ENCODE measurements at regions not wholly inside any gene's neighbourhood (a gene's known extent, or its start where the extent isn't known, plus 50 kb on each side); places are given as distances from the start of the nearest gene placed in this dataset.
"Not testable (repeated sequence)": the region's sequence is repeated elsewhere in the genome, so short reads cannot be mapped to it uniquely, and the experiment has no call there.

GRCh38 chr2:146547236-146547635 is 1297.6 kb upstream of the ACVR2A start:
- no peak for DNase-seq (ENCODE audit: low read depth in 4 of 4, low spot score in 1 of 4)

- no peak for DNase-seq (ENCODE audit: low read depth in 4 of 4, low spot score in 1 of 4)
Measured at GRCh38 chr2:146544701-146545100, 1300.1 kb upstream of the ACVR2A start.

GRCh38 chr2:146541896-146542295 is 1302.9 kb upstream of the ACVR2A start:
- DNase-seq (ENCODE audit: low read depth in 4 of 4, low spot score in 1 of 4) = no peak

- DNase-seq (ENCODE audit: low read depth in 4 of 4, low spot score in 1 of 4) = no peak
Measured at GRCh38 chr2:146540271-146540932, 1304.4 kb upstream of the ACVR2A start.

GRCh38 chr2:146539739-146540138 is 1305.1 kb upstream of the ACVR2A start:
- DNase-seq (ENCODE audit: low read depth in 4 of 4, low spot score in 1 of 4) = not testable (repeated sequence)

- DNase-seq (ENCODE audit: low read depth in 4 of 4, low spot score in 1 of 4) = no peak
Measured at GRCh38 chr2:146537477-146537876, 1307.4 kb upstream of the ACVR2A start.

- no peak for DNase-seq (ENCODE audit: low read depth in 4 of 4, low spot score in 1 of 4)
Measured at GRCh38 chr2:146532509-146533147, 1312.2 kb upstream of the ACVR2A start.

GRCh38 chr2:146532009-146532408 is 1312.8 kb upstream of the ACVR2A start:
- DNase-seq (ENCODE audit: low read depth in 4 of 4, low spot score in 1 of 4) = no peak

GRCh38 chr2:146530886-146531285 is 1313.9 kb upstream of the ACVR2A start:
- no peak for DNase-seq (ENCODE audit: low read depth in 4 of 4, low spot score in 1 of 4)

GRCh38 chr2:146527166-146527565 is 1317.7 kb upstream of the ACVR2A start:
- DNase-seq (ENCODE audit: low read depth in 4 of 4, low spot score in 1 of 4) = no peak

GRCh38 chr2:146523196-146523595 is 1321.6 kb upstream of the ACVR2A start:
- DNase-seq (ENCODE audit: low read depth in 4 of 4, low spot score in 1 of 4) = no peak

GRCh38 chr2:146506851-146507250 is 1338.0 kb upstream of the ACVR2A start:
- DNase-seq (ENCODE audit: low read depth in 4 of 4, low spot score in 1 of 4) = no peak

GRCh38 chr2:146503366-146503765 is 1341.5 kb upstream of the ACVR2A start:
- no peak for DNase-seq (ENCODE audit: low read depth in 4 of 4, low spot score in 1 of 4)

GRCh38 chr2:146496248-146496647 is 1348.6 kb upstream of the ACVR2A start:
- DNase-seq (ENCODE audit: low read depth in 4 of 4, low spot score in 1 of 4) = no peak

GRCh38 chr2:146489386-146489785 is 1355.4 kb upstream of the ACVR2A start:
- DNase-seq (ENCODE audit: low read depth in 4 of 4, low spot score in 1 of 4) = no peak

- DNase-seq (ENCODE audit: low read depth in 4 of 4, low spot score in 1 of 4) = no peak
Measured at GRCh38 chr2:146481629-146482028, 1363.2 kb upstream of the ACVR2A start.

- no peak for DNase-seq (ENCODE audit: low read depth in 4 of 4, low spot score in 1 of 4)
Measured at GRCh38 chr2:146477383-146477782, 1367.4 kb upstream of the ACVR2A start.

GRCh38 chr2:146468578-146468977 is 1376.3 kb upstream of the ACVR2A start:
- DNase-seq (ENCODE audit: low read depth in 4 of 4, low spot score in 1 of 4) = no peak

GRCh38 chr2:146467425-146467824 is 1377.4 kb upstream of the ACVR2A start:
- DNase-seq (ENCODE audit: low read depth in 4 of 4, low spot score in 1 of 4) = no peak

- DNase-seq (ENCODE audit: low read depth in 4 of 4, low spot score in 1 of 4) = no peak
Measured at GRCh38 chr2:146465460-146465859, 1379.4 kb upstream of the ACVR2A start.

- no peak for DNase-seq (ENCODE audit: low read depth in 4 of 4, low spot score in 1 of 4)
Measured at GRCh38 chr2:146461068-146461467, 1383.8 kb upstream of the ACVR2A start.

GRCh38 chr2:146458585-146458984 is 1386.2 kb upstream of the ACVR2A start:
- no peak for DNase-seq (ENCODE audit: low read depth in 4 of 4, low spot score in 1 of 4)

GRCh38 chr2:146457221-146457620 is 1387.6 kb upstream of the ACVR2A start:
- no peak for DNase-seq (ENCODE audit: low read depth in 4 of 4, low spot score in 1 of 4)

Measured in stimulated activated CD4-positive, alpha-beta T cell treated with anti-CD3 and anti-CD28 coated beads, Interleukin-1b, Interleukin-23, amount 100 ng/mL, for 24 hours (primary cell).